ENCODE measurements at regions not wholly inside any gene's neighbourhood (a gene's known extent, or its start where the extent isn't known, plus 50 kb on each side); places are given as distances from the start of the nearest gene placed in this dataset.

GRCh38 chr3:13167829-13168228 is 94.6 kb upstream of the IQSEC1 start:
- DNase-seq (ENCODE audit: low spot score): no peak
- in situ Hi-C loops (cut with MboI; ENCODE audit: low pct_unique_long_range_greater_than_20kb, low sequenced_read_pairs, unreplicated experiment): no loop called here
- TF ChIP-seq CTCF (IDR thresholded peaks at IDR 0.05; ENCODE audit: extremely low read depth, insufficient read depth, missing control alignments): no peak

- DNase-seq (ENCODE audit: low spot score): no peak
- TF ChIP-seq CTCF (IDR thresholded peaks at IDR 0.05; ENCODE audit: extremely low read depth, insufficient read depth, missing control alignments): no peak
- in situ Hi-C loops (cut with MboI; ENCODE audit: low pct_unique_long_range_greater_than_20kb, low sequenced_read_pairs, unreplicated experiment): no loop called here
Observed at GRCh38 chr3:13167064-13167743, 94.0 kb upstream of the IQSEC1 start.

- in situ Hi-C loops (cut with MboI; ENCODE audit: low pct_unique_long_range_greater_than_20kb, low sequenced_read_pairs, unreplicated experiment): no loop called here
- DNase-seq (ENCODE audit: low spot score): no peak
- TF ChIP-seq CTCF (IDR thresholded peaks at IDR 0.05; ENCODE audit: extremely low read depth, insufficient read depth, missing control alignments): no peak
Observed at GRCh38 chr3:13166243-13167063, 93.2 kb upstream of the IQSEC1 start.

- no peak for TF ChIP-seq CTCF (IDR thresholded peaks at IDR 0.05; ENCODE audit: extremely low read depth, insufficient read depth, missing control alignments)
- in situ Hi-C loops (cut with MboI; ENCODE audit: low pct_unique_long_range_greater_than_20kb, low sequenced_read_pairs, unreplicated experiment): no loop called here
Observed at GRCh38 chr3:13165576-13165975, 92.3 kb upstream of the IQSEC1 start.

GRCh38 chr3:13164893-13165492 is 91.8 kb upstream of the IQSEC1 start:
- in situ Hi-C loops (cut with MboI; ENCODE audit: low pct_unique_long_range_greater_than_20kb, low sequenced_read_pairs, unreplicated experiment): no loop called here
- no peak for DNase-seq (ENCODE audit: low spot score)

More at GRCh38 chr3:13165576-13165975, 92.3 kb upstream of the IQSEC1 start:
- no peak for DNase-seq (ENCODE audit: low spot score)

More at GRCh38 chr3:13164893-13165492, 91.8 kb upstream of the IQSEC1 start:
- TF ChIP-seq CTCF (IDR thresholded peaks at IDR 0.05; ENCODE audit: extremely low read depth, insufficient read depth, missing control alignments): no peak
